Upper lobe of left lung (tissue), 6 donors: ENCODE measurements at regions not wholly inside any gene's neighbourhood (a gene's known extent, or its start where the extent isn't known, plus 50 kb on each side); places are given as distances from the start of the nearest gene placed in this dataset.

ENCODE experiments used
- ATAC-seq, 2 donors: fragments of 200-7000 bp; cut with Tn5 transposase; one replicate each; pipeline ENCODE4 v1.9.1; 2022; ENCODE audit warnings: mild to moderate bottlenecking in 2 of 2, moderate library complexity in 2 of 2; ENCODE audit not compliant: low FRiP score in 2 of 2
- DNase-seq, 2 donors: peaks; one replicate each; pipeline ENCODE4 v3.0.0-alpha.2; 2019 to 2020
- H3K27ac ChIP-seq, 4 donors: fragments of 200-600 bp; sonication (generic); one replicate each; pipeline ENCODE4 v1.5.1; 2016 to 2019
- H3K27me3 ChIP-seq, 4 donors: fragments of 200-600 bp; sonication (generic); one replicate each; pipeline ENCODE4 v1.5.1; 2017 to 2019
- H3K36me3 ChIP-seq, 4 donors: fragments of 200-600 bp; sonication (generic); one replicate each; pipeline ENCODE4 v1.5.1; 2016 to 2019
- H3K4me1 ChIP-seq, 4 donors: fragments of 200-600 bp; sonication (generic); one replicate each; pipeline ENCODE4 v1.5.1; 2018 to 2019
- H3K4me3 ChIP-seq, 4 donors: fragments of 200-600 bp; sonication (generic); one replicate each; pipeline ENCODE4 v1.5.1; 2017 to 2019; ENCODE audit warnings: mild to moderate bottlenecking in 2 of 4, moderate library complexity in 1 of 4
- H3K9me3 ChIP-seq, 4 donors: fragments of 200-600 bp; sonication (generic); one replicate each; pipeline ENCODE4 v1.5.1; 2018 to 2019
- CTCF ChIP-seq, 6 experiments: fragments of 450-650 bp in 4 of 6; fragments of 200-600 bp in 2 of 6; sonication (generic) in 2 of 6; IDR thresholded peaks; one replicate each; pipeline ENCODE4 v1.5.1; 2016 to 2019; ENCODE audit warnings: antibody characterized with exemption in 6 of 6
- EP300 ChIP-seq, 4 donors: sonication (generic); formaldehyde crosslinking; IDR thresholded peaks; one replicate each; pipeline ENCODE4 v1.5.1; 2017; ENCODE audit warnings: antibody characterized with exemption in 4 of 4, control low read depth in 2 of 4
- POLR2A ChIP-seq, 4 donors: fragments of 450-650 bp; IDR thresholded peaks; one replicate each; pipeline ENCODE4 v1.5.1; 2016 to 2017; ENCODE audit warnings: antibody characterized with exemption in 4 of 4, mild to moderate bottlenecking in 2 of 4
- POLR2AphosphoS5 ChIP-seq, 2 donors: sonication (generic); formaldehyde crosslinking; IDR thresholded peaks; one replicate each; pipeline ENCODE4 v1.5.1; 2017; ENCODE audit warnings: antibody characterized with exemption in 2 of 2
- WGBS, 2 donors: methylation state at CpG; one replicate each; pipeline ENCODE4 v1.1.5; 2017 to 2018; 5-methylcytosine and 5-hydroxymethylcytosine counted together
- donor health status: DM: no; HTN: no; CAD: no; lungs with moderate emphysema.
- donor health status: DM: no; HTN: yes; CAD: no; lungs with severe emphysema.

DNA sequence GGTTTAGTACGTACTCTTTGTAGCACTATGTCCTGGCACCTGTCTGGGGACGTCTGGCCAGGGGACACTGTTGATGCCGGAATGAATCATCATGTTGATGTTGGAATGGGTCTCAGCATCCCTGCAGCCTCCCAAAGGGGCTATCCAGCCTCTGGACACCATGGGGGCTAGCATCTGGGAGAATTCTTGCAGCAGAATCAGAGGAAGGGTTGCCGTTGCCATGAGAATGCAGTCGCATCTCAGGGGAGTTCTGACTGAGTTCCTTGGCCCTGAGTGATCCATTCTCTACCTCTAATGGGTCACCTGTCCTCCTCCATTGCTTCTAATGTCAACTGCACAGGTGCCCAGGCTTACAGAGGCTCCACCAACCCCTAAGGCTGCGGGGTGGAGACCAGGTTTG is 129.1 kb downstream of the UQCRFS1 start:
- Histone ChIP-seq H3K27me3 (no peaks in the 10 kb centered on the region), H3K9me3 (no peaks in the 10 kb centered on the region), H3K4me1 (no peaks in the 10 kb centered on the region), H3K36me3 (no peaks in the 10 kb centered on the region), H3K27ac (no peak overlapping the region), H3K4me3 (no peak overlapping the region)
- DNase-seq (no peak), ATAC-seq (no peak)
- no peak for TF ChIP-seq POLR2A (IDR thresholded peaks at IDR 0.05)
- no peak for TF ChIP-seq EP300 (IDR thresholded peaks at IDR 0.05)
- TF ChIP-seq POLR2AphosphoS5 (IDR thresholded peaks at IDR 0.05) = no peak
- TF ChIP-seq CTCF (IDR thresholded peaks at IDR 0.05) = no peak
- WGBS, 2 donors = 79 to 82% methylated on average over 6 of the region's 6 CpGs

- ATAC-seq (no peak), DNase-seq (no peak)
- no peaks in the 10 kb centered on the region for H3K27me3 ChIP-seq
- H3K27ac ChIP-seq = no peak overlapping the region
- no peak for TF ChIP-seq POLR2AphosphoS5 (IDR thresholded peaks at IDR 0.05)
- TF ChIP-seq CTCF (IDR thresholded peaks at IDR 0.05) = no peak
- no peak for TF ChIP-seq EP300 (IDR thresholded peaks at IDR 0.05)
- no peaks in the 10 kb centered on the region for H3K9me3 ChIP-seq
- H3K4me3 ChIP-seq = no peak overlapping the region
- H3K36me3 ChIP-seq = no peaks in the 10 kb centered on the region
- WGBS, 2 donors = 80 to 81% methylated on average over 14 of the region's 14 CpGs
- no peaks in the 10 kb centered on the region for H3K4me1 ChIP-seq
Observed at GRCh38 chr19:29079356-29080032, 133.5 kb downstream of the UQCRFS1 start.

- TF ChIP-seq EP300 (IDR thresholded peaks at IDR 0.05) (no peak), CTCF (IDR thresholded peaks at IDR 0.05) (no peak), POLR2AphosphoS5 (IDR thresholded peaks at IDR 0.05) (no peak)
- no peak overlapping the region for H3K27ac ChIP-seq
- no peaks in the 10 kb centered on the region for H3K4me1 ChIP-seq
- DNase-seq (peak in 1 of 2 donors; percentile 23), ATAC-seq (no peak)
- H3K4me3 ChIP-seq = no peak overlapping the region
- WGBS, 2 donors = 72 to 76% methylated on average over 4 of the region's 4 CpGs
- H3K9me3 ChIP-seq = no peaks in the 10 kb centered on the region
- H3K27me3 ChIP-seq = no peaks in the 10 kb centered on the region
- no peaks in the 10 kb centered on the region for H3K36me3 ChIP-seq
Observed at GRCh38 chr19:29076963-29077362, 136.0 kb downstream of the UQCRFS1 start.

GRCh38 chr19:29076161-29076560 is 136.8 kb downstream of the UQCRFS1 start:
- peak in 1 of 2 donors; percentile 10 for DNase-seq
- no peaks in the 10 kb centered on the region for H3K4me1 ChIP-seq
- no peak for ATAC-seq
- H3K27me3 ChIP-seq = no peaks in the 10 kb centered on the region
- no peak for TF ChIP-seq POLR2A (IDR thresholded peaks at IDR 0.05)
- TF ChIP-seq POLR2AphosphoS5 (IDR thresholded peaks at IDR 0.05) = no peak
- TF ChIP-seq CTCF (IDR thresholded peaks at IDR 0.05) = no peak
- no peak for TF ChIP-seq EP300 (IDR thresholded peaks at IDR 0.05)
- no peak overlapping the region for H3K4me3 ChIP-seq
- no peaks in the 10 kb centered on the region for H3K9me3 ChIP-seq
- 61 to 67% methylated on average over 2 to 4 of the region's 4 CpGs for WGBS, 2 donors
- H3K27ac ChIP-seq = no peak overlapping the region
- no peaks in the 10 kb centered on the region for H3K36me3 ChIP-seq

DNA sequence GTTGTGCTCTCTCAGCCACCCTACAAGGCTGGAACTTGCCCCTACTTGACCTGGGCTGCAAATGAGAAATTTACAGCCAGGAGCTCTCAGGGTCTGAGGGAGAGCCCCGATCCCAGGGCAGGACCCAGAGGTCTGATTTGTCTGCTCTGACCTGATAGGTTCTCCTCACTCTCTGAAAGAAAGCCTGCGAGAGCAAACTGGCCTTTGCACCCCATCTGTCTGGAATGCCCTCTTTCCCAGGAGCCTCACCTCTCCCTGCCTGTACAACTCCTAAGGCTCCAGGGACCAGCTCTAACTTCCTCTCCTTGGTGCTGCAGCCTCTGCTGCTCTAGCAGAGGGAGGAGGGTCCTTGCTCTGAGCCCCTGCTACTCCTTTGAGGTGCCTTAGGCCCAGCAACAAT is 137.8 kb downstream of the UQCRFS1 start:
- Histone ChIP-seq H3K4me3 (no peak overlapping the region), H3K4me1 (no peaks in the 10 kb centered on the region), H3K9me3 (no peaks in the 10 kb centered on the region), H3K36me3 (no peaks in the 10 kb centered on the region), H3K27ac (no peak overlapping the region), H3K27me3 (no peaks in the 10 kb centered on the region)
- ATAC-seq (peak in 1 of 2 donors; percentile 11), DNase-seq (no peak)
- WGBS, 2 donors = 85 to 89% methylated on average over 2 of the region's 2 CpGs
- no peak for TF ChIP-seq POLR2A (IDR thresholded peaks at IDR 0.05)
- no peak for TF ChIP-seq CTCF (IDR thresholded peaks at IDR 0.05)
- no peak for TF ChIP-seq EP300 (IDR thresholded peaks at IDR 0.05)
- TF ChIP-seq POLR2AphosphoS5 (IDR thresholded peaks at IDR 0.05) = no peak
